B cell (primary cell): ENCODE measurements at regions not wholly inside any gene's neighbourhood (a gene's known extent, or its start where the extent isn't known, plus 50 kb on each side); places are given as distances from the start of the nearest gene placed in this dataset.

Experiments used
- ATAC-seq: fragments of 200-7000 bp; cut with Tn5 transposase; one replicate; pipeline ENCODE4 v1.10.0; 2021; ENCODE audit warnings: low read depth, mild to moderate bottlenecking, moderate number of reproducible peaks, moderate library complexity
- CTCF ChIA-PET: fragments of 350-600 bp; sonication (Branson Sonifier 250); formaldehyde crosslinking; loops from one replicate; lab custom pipeline; 2021; ENCODE audit warnings: antibody characterized with exemption, inconsistent platforms; lab: Charles Lee
- POLR2A ChIA-PET: fragments of 350-600 bp; sonication (Branson Sonifier 250); formaldehyde crosslinking; loops from one replicate; lab custom pipeline; 2021; ENCODE audit warnings: antibody characterized with exemption; lab: Charles Lee
- DNase-seq: peaks from one replicate; pipeline ENCODE4 v3.0.0; 2013
- H2AFZ ChIP-seq: 2 replicates; pipeline ENCODE4 v1.6.1; 2012; ENCODE audit warnings: mild to moderate bottlenecking, low read depth, low read length; ENCODE audit not compliant: insufficient read depth, poor library complexity, severe bottlenecking
- H3K27ac ChIP-seq, 2 donors: 1 replicate in 1 of 2; 2 replicates in 1 of 2; pipeline ENCODE4 v1.5.1; 2012 to 2013; ENCODE audit warnings: low read length in 2 of 2, mild to moderate bottlenecking in 2 of 2, moderate library complexity in 1 of 2
- H3K27me3 ChIP-seq, 4 experiments: fragments of 200-600 bp in 1 of 4; sonication (generic) in 1 of 4; replicated peaks in 1 of 4; 1 replicate in 2 of 4; 2 replicates in 2 of 4; pipeline versions ENCODE4 v1.6.1 to v1.7.0; 2013 to 2016; ENCODE audit warnings: low read length in 3 of 4, mild to moderate bottlenecking in 2 of 4, mixed read lengths in 1 of 4, moderate library complexity in 1 of 4; ENCODE audit not compliant: insufficient read depth in 4 of 4, control insufficient read depth in 3 of 4; ENCODE audit errors: control extremely low read depth in 1 of 4
- H3K36me3 ChIP-seq, 2 experiments: replicated peaks in 1 of 2; 1 replicate in 1 of 2; 2 replicates in 1 of 2; pipeline versions ENCODE4 v1.6.1 to v1.7.1; 2013; ENCODE audit warnings: low read length in 1 of 2; ENCODE audit not compliant: insufficient read depth in 2 of 2, control insufficient read depth in 1 of 2; ENCODE audit errors: control extremely low read depth in 1 of 2, extremely low read depth in 1 of 2
- H3K4me1 ChIP-seq, 2 donors: fragments of 200-600 bp in 1 of 2; sonication (generic) in 1 of 2; 1 replicate in 1 of 2; 2 replicates in 1 of 2; pipeline versions ENCODE4 v1.5.1 to v1.6.1; 2013 to 2017; ENCODE audit warnings: low read length in 2 of 2; ENCODE audit not compliant: control insufficient read depth in 2 of 2, insufficient read depth in 2 of 2
- H3K4me2 ChIP-seq: replicated peaks from 2 replicates; pipeline ENCODE3; 2012; ENCODE audit warnings: mild to moderate bottlenecking, low read depth, low read length; ENCODE audit not compliant: poor library complexity, severe bottlenecking
- H3K4me3 ChIP-seq, 5 experiments: fragments of 200-600 bp in 1 of 5; sonication (generic) in 1 of 5; 1 replicate in 3 of 5; 2 replicates in 2 of 5; pipeline versions ENCODE4 v1.5.1 to v1.7.0; 2011 to 2016; ENCODE audit warnings: low read length in 4 of 5, mild to moderate bottlenecking in 4 of 5, low read depth in 2 of 5, control low read depth in 1 of 5, moderate library complexity in 1 of 5; ENCODE audit not compliant: insufficient read depth in 1 of 5; ENCODE audit errors: control extremely low read depth in 1 of 5, extremely low read depth in 1 of 5
- H3K79me2 ChIP-seq: fragments of 200-600 bp; sonication (generic); one replicate; pipeline ENCODE4 v1.6.0; 2016; ENCODE audit warnings: low read length; ENCODE audit not compliant: control insufficient read depth, insufficient read depth
- H3K9ac ChIP-seq: fragments of 200-600 bp; sonication (generic); 2 replicates; pipeline ENCODE4 v1.6.1; 2017; ENCODE audit warnings: mild to moderate bottlenecking, low read length, moderate library complexity
- H3K9me3 ChIP-seq, 3 donors: one replicate each; pipeline versions ENCODE4 v1.6.1 to v1.7.1; 2013; ENCODE audit warnings: low read length in 2 of 3; ENCODE audit not compliant: control insufficient read depth in 2 of 3, insufficient read depth in 1 of 3; ENCODE audit errors: control extremely low read depth in 1 of 3
- H4K20me1 ChIP-seq: 2 replicates; pipeline ENCODE4 v1.6.0; 2012; ENCODE audit warnings: mild to moderate bottlenecking, low read length; ENCODE audit not compliant: insufficient read depth, control insufficient read depth, poor library complexity, severe bottlenecking
- H3K27ac Mint-ChIP-seq: one replicate; pipeline ENCODE4 v1.8.0; 2021; ENCODE audit warnings: mixed read lengths
- H3K27me3 Mint-ChIP-seq: one replicate; pipeline ENCODE4 v1.8.0; 2021; ENCODE audit warnings: mixed read lengths
- H3K4me1 Mint-ChIP-seq: one replicate; pipeline ENCODE4 v1.8.0; 2021; ENCODE audit warnings: mixed read lengths
- H3K4me3 Mint-ChIP-seq: one replicate; pipeline ENCODE4 v1.8.0; 2021; ENCODE audit warnings: mixed read lengths
- H3K9me3 Mint-ChIP-seq: one replicate; pipeline ENCODE4 v1.8.0; 2022; ENCODE audit warnings: mixed read lengths; ENCODE audit not compliant: insufficient read depth
- EZH2 ChIP-seq: IDR thresholded peaks from 2 replicates; pipeline ENCODE4 v1.6.1; 2012; ENCODE audit warnings: borderline replicate concordance, low read depth, mild to moderate bottlenecking, moderate library complexity, low read length; ENCODE audit not compliant: insufficient read depth, poor library complexity, severe bottlenecking
- WGBS: methylation state at CpG from one replicate; pipeline ENCODE4 v1.1.5; 2013; ENCODE audit warnings: missing lambda C conversion rate; ENCODE audit not compliant: insufficient coverage; 5-methylcytosine and 5-hydroxymethylcytosine counted together
- intact Hi-C: fragments of 100-400 bp; cut with micrococcal nuclease; formaldehyde crosslinking; loops from one replicate; pipeline ENCODE4 v1.10.0; 2022
- TF ChIP-seq, protein P1 (sequence below): fragments of 200-600 bp; IDR thresholded peaks from one replicate; pipeline ENCODE4 v1.8.0; 2022; ENCODE audit warnings: antibody characterized with exemption, mild to moderate bottlenecking

DNA sequence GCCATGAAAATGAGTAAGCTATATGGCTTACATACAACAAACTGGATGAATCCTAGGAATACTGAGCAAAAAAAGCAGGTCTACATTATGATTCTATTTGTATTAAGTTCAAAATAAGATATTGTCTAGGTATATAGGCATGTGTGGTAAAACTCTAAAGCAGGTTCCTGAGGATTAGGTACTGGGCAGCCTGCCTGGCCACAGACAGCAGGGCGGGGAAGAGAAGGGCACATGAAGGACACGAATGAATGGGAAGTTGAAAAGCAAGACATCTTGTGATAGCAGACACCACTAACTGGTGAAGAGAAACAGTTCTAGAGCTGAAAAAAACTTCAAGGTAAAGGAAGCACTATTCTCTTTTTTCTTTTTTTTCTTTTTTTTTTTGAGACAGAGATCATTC is 72.6 kb upstream of the SLC4A11 start:
- no peaks in the 10 kb centered on the region for H3K4me1 ChIP-seq
- no peak overlapping the region for H3K27ac Mint-ChIP-seq
- H3K9me3 ChIP-seq: no peaks in the 10 kb centered on the region
- no peaks in the 10 kb centered on the region for H3K27me3 ChIP-seq
- H3K9me3 Mint-ChIP-seq: no peaks in the 10 kb centered on the region
- no peaks in the 10 kb centered on the region for H4K20me1 ChIP-seq
- H3K27ac ChIP-seq: no peak overlapping the region
- no peak overlapping the region for H3K4me3 Mint-ChIP-seq
- TF ChIP-seq, protein P1, sequence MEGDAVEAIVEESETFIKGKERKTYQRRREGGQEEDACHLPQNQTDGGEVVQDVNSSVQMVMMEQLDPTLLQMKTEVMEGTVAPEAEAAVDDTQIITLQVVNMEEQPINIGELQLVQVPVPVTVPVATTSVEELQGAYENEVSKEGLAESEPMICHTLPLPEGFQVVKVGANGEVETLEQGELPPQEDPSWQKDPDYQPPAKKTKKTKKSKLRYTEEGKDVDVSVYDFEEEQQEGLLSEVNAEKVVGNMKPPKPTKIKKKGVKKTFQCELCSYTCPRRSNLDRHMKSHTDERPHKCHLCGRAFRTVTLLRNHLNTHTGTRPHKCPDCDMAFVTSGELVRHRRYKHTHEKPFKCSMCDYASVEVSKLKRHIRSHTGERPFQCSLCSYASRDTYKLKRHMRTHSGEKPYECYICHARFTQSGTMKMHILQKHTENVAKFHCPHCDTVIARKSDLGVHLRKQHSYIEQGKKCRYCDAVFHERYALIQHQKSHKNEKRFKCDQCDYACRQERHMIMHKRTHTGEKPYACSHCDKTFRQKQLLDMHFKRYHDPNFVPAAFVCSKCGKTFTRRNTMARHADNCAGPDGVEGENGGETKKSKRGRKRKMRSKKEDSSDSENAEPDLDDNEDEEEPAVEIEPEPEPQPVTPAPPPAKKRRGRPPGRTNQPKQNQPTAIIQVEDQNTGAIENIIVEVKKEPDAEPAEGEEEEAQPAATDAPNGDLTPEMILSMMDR: no peak
- no peak for TF ChIP-seq EZH2
- 86% methylated on average over 1 of the region's 2 CpGs for WGBS
- intact Hi-C loops: no loop called here
- H3K79me2 ChIP-seq: no peaks in the 10 kb centered on the region
- no peaks in the 10 kb centered on the region for H3K4me1 Mint-ChIP-seq
- no peak overlapping the region for H3K9ac ChIP-seq
- no peak overlapping the region for H3K4me3 ChIP-seq
- ChIA-PET CTCF (no interaction called here), POLR2A (no interaction called here)
- H3K4me2 ChIP-seq: no peak overlapping the region
- DNase-seq (no peak), ATAC-seq (no peak)
- no peaks in the 10 kb centered on the region for H3K27me3 Mint-ChIP-seq
- no peak overlapping the region for H2AFZ ChIP-seq
- H3K36me3 ChIP-seq: peaks cover 0 to 8% of the 10 kb centered on the region in 2 experiments

DNA sequence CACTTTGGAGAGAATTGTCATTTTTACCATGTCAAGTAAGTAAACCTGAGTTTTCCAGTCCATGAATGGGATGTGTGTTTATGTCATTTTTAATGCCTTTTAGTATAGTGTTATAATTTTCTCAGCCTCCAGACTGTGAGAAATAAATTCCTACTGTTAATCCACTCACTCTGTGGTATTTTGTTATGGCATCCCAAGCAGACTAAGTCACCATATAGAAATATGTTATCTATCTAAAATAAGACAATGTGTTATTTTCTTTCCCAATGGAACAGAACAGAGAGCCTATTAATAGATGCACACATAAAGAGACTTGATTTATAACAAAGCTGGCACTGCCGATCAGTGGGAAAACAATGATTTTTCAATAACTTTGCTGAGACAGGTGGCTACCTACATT is 70.2 kb upstream of the SLC4A11 start:
- H2AFZ ChIP-seq: no peak overlapping the region

More for the DNA sequence above, 70.2 kb upstream of the SLC4A11 start:
- Histone ChIP-seq H3K9ac (no peak overlapping the region), H3K27ac (no peak overlapping the region), H4K20me1 (no peaks in the 10 kb centered on the region), H3K36me3 (peaks cover 0 to 5% of the 10 kb centered on the region in 2 experiments), H3K4me1 (no peaks in the 10 kb centered on the region), H3K9me3 (no peaks in the 10 kb centered on the region), H3K27me3 (no peaks in the 10 kb centered on the region), H3K4me2 (no peak overlapping the region), H3K4me3 (no peak overlapping the region), H3K79me2 (no peaks in the 10 kb centered on the region)
- CTCF ChIA-PET: no interaction called here
- POLR2A ChIA-PET: no interaction called here
- no peak for DNase-seq
- H3K9me3 Mint-ChIP-seq: no peaks in the 10 kb centered on the region
- no peak for TF ChIP-seq EZH2
- TF ChIP-seq, protein P1: no peak
- H3K27me3 Mint-ChIP-seq: no peaks in the 10 kb centered on the region
- WGBS: no CpG with 5 or more reads among the region's 1 CpG
- H3K27ac Mint-ChIP-seq: no peak overlapping the region
- intact Hi-C loops: no loop called here
- no peak for ATAC-seq
- H3K4me3 Mint-ChIP-seq: no peak overlapping the region
- no peaks in the 10 kb centered on the region for H3K4me1 Mint-ChIP-seq
